Skeletal muscle satellite cell (primary cell): ENCODE measurements at regions not wholly inside any gene's neighbourhood (a gene's known extent, or its start where the extent isn't known, plus 50 kb on each side); places are given as distances from the start of the nearest gene placed in this dataset.

Source experiments
- H3K27me3 ChIP-seq: 2 replicates; pipeline ENCODE4 v1.7.0; 2013; ENCODE audit warnings: low read length; ENCODE audit not compliant: control insufficient read depth, insufficient read depth
- H3K36me3 ChIP-seq: 2 replicates; pipeline ENCODE4 v1.7.0; 2013; ENCODE audit warnings: mild to moderate bottlenecking, control low read depth, low read length; ENCODE audit not compliant: insufficient read depth
- H3K4me1 ChIP-seq: 2 replicates; pipeline ENCODE4 v1.7.0; 2013; ENCODE audit warnings: low read length; ENCODE audit not compliant: control insufficient read depth, insufficient read depth
- H3K4me2 ChIP-seq: 2 replicates; pipeline ENCODE4 v1.7.0; 2013; ENCODE audit warnings: mild to moderate bottlenecking, low read length
- H3K4me3 ChIP-seq: 2 replicates; pipeline ENCODE4 v1.7.0; 2013; ENCODE audit warnings: low read length
- H3K9ac ChIP-seq: 2 replicates; pipeline ENCODE4 v1.7.0; 2013; ENCODE audit warnings: mild to moderate bottlenecking, low read depth, low read length, moderate library complexity
- H3K9me3 ChIP-seq: replicated peaks from 2 replicates; pipeline ENCODE4 v1.7.0; 2013; ENCODE audit warnings: mild to moderate bottlenecking, control low read depth, low read length

- Histone ChIP-seq H3K36me3 (no peaks in the 10 kb centered on the region), H3K4me3 (no peak overlapping the region), H3K9me3 (no peaks in the 10 kb centered on the region), H3K9ac (no peak overlapping the region), H3K27me3 (no peaks in the 10 kb centered on the region), H3K4me2 (no peak overlapping the region), H3K4me1 (no peaks in the 10 kb centered on the region)
Measured at GRCh38 chr3:117483839-117484238, 774.3 kb downstream of the TUSC7 start.

DNA sequence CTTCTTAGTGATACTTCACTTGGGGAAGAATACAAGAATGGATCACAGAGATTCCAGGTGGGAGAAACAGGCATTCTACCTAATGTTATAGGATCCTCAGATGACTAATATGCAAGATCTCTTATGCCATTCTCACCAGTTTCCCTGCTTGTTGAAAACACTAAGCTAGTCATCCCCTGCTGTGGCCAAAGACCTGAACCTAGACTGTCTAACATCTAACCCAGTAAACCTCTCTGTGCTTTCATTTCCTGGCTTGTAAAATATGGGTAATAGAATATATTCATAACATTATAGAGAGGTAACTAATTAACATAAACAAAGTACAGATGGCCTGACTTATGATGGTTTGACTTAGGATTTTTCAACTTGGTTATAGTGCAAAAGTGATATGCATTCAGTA is 776.3 kb downstream of the TUSC7 start:
- Histone ChIP-seq H3K4me3 (no peak overlapping the region), H3K9ac (no peak overlapping the region), H3K9me3 (no peaks in the 10 kb centered on the region), H3K4me2 (no peak overlapping the region), H3K27me3 (no peaks in the 10 kb centered on the region), H3K36me3 (no peaks in the 10 kb centered on the region), H3K4me1 (no peaks in the 10 kb centered on the region)

DNA sequence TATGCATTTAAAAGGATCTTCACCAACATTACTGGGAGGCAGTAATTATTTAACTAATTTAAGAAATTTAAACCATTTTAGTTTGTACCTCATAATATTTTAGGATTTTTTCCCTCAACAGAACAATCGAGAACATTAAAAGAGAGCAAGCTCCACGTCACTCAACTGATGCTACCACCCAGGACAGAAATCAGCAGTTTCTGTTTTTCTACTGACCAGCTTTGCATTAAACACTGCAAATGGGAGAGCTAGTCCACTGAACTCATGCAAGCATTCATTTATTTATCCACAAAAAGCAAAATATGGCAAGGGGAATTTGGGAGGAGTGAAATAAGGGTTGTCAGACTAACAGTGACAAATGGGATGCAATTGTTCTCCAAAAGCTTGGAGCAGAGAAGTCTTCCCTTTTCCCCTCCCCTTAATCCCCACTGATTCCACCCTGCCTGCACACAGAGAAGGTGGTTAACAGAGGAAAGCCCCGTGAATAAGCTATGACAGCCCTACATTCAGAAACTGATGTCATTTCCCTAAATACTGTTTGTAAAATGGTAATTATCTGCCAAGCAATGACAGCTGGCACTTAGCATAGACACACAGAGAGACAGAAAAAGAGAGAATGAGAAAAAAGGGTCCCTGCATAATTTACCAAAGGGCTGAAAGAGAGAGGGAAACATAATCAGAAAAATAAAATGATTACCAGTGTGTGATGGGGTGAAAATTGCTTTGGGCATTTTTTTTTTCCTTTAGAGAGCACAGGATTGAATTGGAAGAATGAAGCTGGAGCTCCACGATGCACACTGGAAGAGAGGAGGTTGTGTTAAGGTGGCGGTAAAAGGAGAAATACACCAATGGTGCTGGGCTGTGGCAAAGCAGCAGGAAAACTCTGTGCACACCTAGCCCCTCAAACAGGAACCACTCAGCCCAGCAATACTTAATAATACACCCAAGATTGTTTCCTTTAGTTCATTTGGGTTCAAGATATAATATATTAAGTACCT is 777.4 kb downstream of the TUSC7 start:
- no peaks in the 10 kb centered on the region for H3K27me3 ChIP-seq
- H3K9ac ChIP-seq: no peak overlapping the region
- H3K36me3 ChIP-seq: no peaks in the 10 kb centered on the region
- no peak overlapping the region for H3K4me3 ChIP-seq
- H3K9me3 ChIP-seq: no peaks in the 10 kb centered on the region
- H3K4me2 ChIP-seq: no peak overlapping the region
- no peaks in the 10 kb centered on the region for H3K4me1 ChIP-seq

- Histone ChIP-seq H3K4me3 (no peak overlapping the region), H3K4me2 (no peak overlapping the region), H3K4me1 (no peaks in the 10 kb centered on the region), H3K9ac (no peak overlapping the region), H3K36me3 (no peaks in the 10 kb centered on the region), H3K9me3 (no peaks in the 10 kb centered on the region), H3K27me3 (no peaks in the 10 kb centered on the region)
Measured at GRCh38 chr3:117488983-117489382, 779.4 kb downstream of the TUSC7 start.

DNA sequence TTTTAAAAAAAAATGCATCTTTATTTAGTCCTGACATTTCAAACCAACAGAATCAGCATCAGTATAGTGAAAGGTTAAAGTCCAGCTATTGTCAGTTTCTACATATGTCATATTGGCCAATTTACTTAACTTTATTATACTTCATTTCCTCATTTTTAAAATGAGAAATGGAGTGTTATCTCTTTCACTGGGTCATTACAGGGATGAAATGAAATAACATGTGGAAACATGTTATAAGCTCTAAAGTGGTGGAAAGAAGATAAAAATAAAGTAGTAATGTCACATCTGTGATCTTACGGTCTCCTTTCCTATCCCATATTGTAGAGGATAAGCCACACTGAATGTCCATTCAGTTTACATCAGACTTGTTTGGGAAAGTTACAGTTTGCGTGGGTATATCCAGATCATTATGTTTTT is 780.1 kb downstream of the TUSC7 start:
- no peaks in the 10 kb centered on the region for H3K36me3 ChIP-seq
- no peaks in the 10 kb centered on the region for H3K9me3 ChIP-seq
- H3K4me2 ChIP-seq: no peak overlapping the region
- no peak overlapping the region for H3K4me3 ChIP-seq
- H3K27me3 ChIP-seq: no peaks in the 10 kb centered on the region
- no peak overlapping the region for H3K9ac ChIP-seq
- H3K4me1 ChIP-seq: no peaks in the 10 kb centered on the region

DNA sequence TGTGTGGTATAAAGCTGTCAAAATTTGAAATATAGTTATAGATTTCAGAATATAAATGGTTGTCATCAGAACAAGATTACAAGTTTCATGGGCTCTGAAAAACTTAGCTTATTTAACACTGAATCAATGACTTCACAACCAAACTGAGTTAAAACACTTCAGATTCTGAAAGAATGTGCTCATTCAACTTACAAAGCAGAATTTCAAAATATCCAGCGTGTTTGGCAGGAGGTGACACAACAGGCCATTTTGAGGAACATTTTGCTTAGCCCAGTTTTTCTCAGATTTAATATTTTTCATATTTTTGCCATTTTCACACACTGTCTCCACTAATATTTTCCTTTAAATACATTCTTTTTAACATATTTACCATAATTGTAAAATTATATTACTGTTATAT is 781.1 kb downstream of the TUSC7 start:
- Histone ChIP-seq H3K4me2 (no peak overlapping the region), H3K9me3 (no peaks in the 10 kb centered on the region), H3K36me3 (no peaks in the 10 kb centered on the region), H3K9ac (no peak overlapping the region), H3K27me3 (no peaks in the 10 kb centered on the region), H3K4me3 (no peak overlapping the region), H3K4me1 (no peaks in the 10 kb centered on the region)

GRCh38 chr3:117495620-117496019 is 786.0 kb downstream of the TUSC7 start:
- Histone ChIP-seq H3K9ac (no peak overlapping the region), H3K4me1 (no peaks in the 10 kb centered on the region), H3K27me3 (no peaks in the 10 kb centered on the region), H3K36me3 (no peaks in the 10 kb centered on the region), H3K4me2 (no peak overlapping the region), H3K9me3 (no peaks in the 10 kb centered on the region), H3K4me3 (no peak overlapping the region)

- H3K4me2 ChIP-seq: no peak overlapping the region
- no peaks in the 10 kb centered on the region for H3K4me1 ChIP-seq
- no peaks in the 10 kb centered on the region for H3K27me3 ChIP-seq
- no peak overlapping the region for H3K4me3 ChIP-seq
- H3K9ac ChIP-seq: no peak overlapping the region
- H3K9me3 ChIP-seq: no peaks in the 10 kb centered on the region
- no peaks in the 10 kb centered on the region for H3K36me3 ChIP-seq
Measured at GRCh38 chr3:117499189-117499870, 789.8 kb downstream of the TUSC7 start.

GRCh38 chr3:117507958-117508357 is 798.4 kb downstream of the TUSC7 start:
- H3K4me2 ChIP-seq: no peak overlapping the region
- H3K9me3 ChIP-seq: no peaks in the 10 kb centered on the region
- no peaks in the 10 kb centered on the region for H3K36me3 ChIP-seq
- no peak overlapping the region for H3K4me3 ChIP-seq
- H3K4me1 ChIP-seq: no peaks in the 10 kb centered on the region
- peaks cover 4% of the 10 kb centered on the region for H3K27me3 ChIP-seq
- no peak overlapping the region for H3K9ac ChIP-seq

DNA sequence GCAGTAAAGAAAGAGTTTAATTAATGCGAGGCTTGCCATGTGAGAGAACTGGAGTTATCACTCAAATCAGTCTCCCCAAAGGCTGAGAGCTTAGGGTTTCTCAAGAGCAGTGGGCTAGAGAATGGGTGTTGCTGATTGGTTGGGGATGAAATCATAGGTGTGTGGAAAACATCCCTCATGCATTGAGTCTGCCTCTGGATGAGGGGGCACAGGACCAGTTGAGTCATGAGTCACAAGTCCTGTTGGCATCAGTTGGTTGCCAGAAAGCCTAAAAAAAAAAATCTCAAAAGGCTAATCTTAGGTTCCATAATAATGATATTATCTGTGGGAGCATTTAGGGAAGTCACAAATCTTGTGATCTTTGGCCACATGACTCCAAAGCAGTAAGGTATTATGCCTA is 800.3 kb downstream of the TUSC7 start:
- H3K4me2 ChIP-seq: no peak overlapping the region
- no peak overlapping the region for H3K9ac ChIP-seq
- peaks cover 4% of the 10 kb centered on the region for H3K27me3 ChIP-seq
- H3K4me3 ChIP-seq: no peak overlapping the region
- no peaks in the 10 kb centered on the region for H3K36me3 ChIP-seq
- no peaks in the 10 kb centered on the region for H3K4me1 ChIP-seq
- H3K9me3 ChIP-seq: no peaks in the 10 kb centered on the region

- H3K4me3 ChIP-seq: no peak overlapping the region
- H3K4me2 ChIP-seq: no peak overlapping the region
- no peaks in the 10 kb centered on the region for H3K36me3 ChIP-seq
- no peaks in the 10 kb centered on the region for H3K9me3 ChIP-seq
- no peak overlapping the region for H3K9ac ChIP-seq
- no peaks in the 10 kb centered on the region for H3K4me1 ChIP-seq
- peaks cover 1% of the 10 kb centered on the region for H3K27me3 ChIP-seq
Measured at GRCh38 chr3:117510396-117510795, 800.8 kb downstream of the TUSC7 start.
